Stimulated activated effector memory CD8-positive, alpha-beta T cell treated with anti-CD3 and anti-CD28 coated beads, Interleukin-12 subunit alpha, Interleukin-12 subunit beta, amount 100 ng/mL, for 72 hours (primary cell): ENCODE measurements at regions not wholly inside any gene's neighbourhood (a gene's known extent, or its start where the extent isn't known, plus 50 kb on each side); places are given as distances from the start of the nearest gene placed in this dataset.
"Not testable (repeated sequence)": the region's sequence is repeated elsewhere in the genome, so short reads cannot be mapped to it uniquely, and the experiment has no call there.

Experiments
- ATAC-seq: fragments of 150-1000 bp; cut with Tn5 transposase; 2 replicates; pipeline ENCODE4 v1.10.0; 2021
- DNase-seq, 2 donors: peaks; one replicate each; pipeline ENCODE4 v3.0.0; 2021 to 2022; ENCODE audit warnings: low spot score in 2 of 2
- H3K27ac Mint-ChIP-seq: one replicate; pipeline ENCODE4 v1.8.0; 2022; ENCODE audit warnings: mild to moderate bottlenecking, mixed read lengths
- H3K36me3 Mint-ChIP-seq: one replicate; pipeline ENCODE4 v1.8.0; 2022; ENCODE audit warnings: mild to moderate bottlenecking, mixed read lengths
- H3K4me1 Mint-ChIP-seq: one replicate; pipeline ENCODE4 v1.8.0; 2022; ENCODE audit warnings: mixed read lengths
- H3K4me3 Mint-ChIP-seq: one replicate; pipeline ENCODE4 v1.8.0; 2022; ENCODE audit warnings: mild to moderate bottlenecking, mixed read lengths
- H3K9me3 Mint-ChIP-seq: one replicate; pipeline ENCODE4 v1.8.0; 2022; ENCODE audit warnings: mixed read lengths

GRCh38 chrX:39689376-39690104, 408.2 kb downstream of the BCOR start:
- no peak overlapping the region for H3K27ac Mint-ChIP-seq
- H3K4me1 Mint-ChIP-seq: no peaks in the 10 kb centered on the region
- no peak for ATAC-seq
- no peaks in the 10 kb centered on the region for H3K36me3 Mint-ChIP-seq
- H3K4me3 Mint-ChIP-seq: no peak overlapping the region
- no peaks in the 10 kb centered on the region for H3K9me3 Mint-ChIP-seq
- DNase-seq: no peak

GRCh38 chrX:39690541-39691415, 407.0 kb downstream of the BCOR start:
- Mint-ChIP-seq H3K27ac (no peak overlapping the region), H3K9me3 (no peaks in the 10 kb centered on the region), H3K36me3 (no peaks in the 10 kb centered on the region), H3K4me1 (no peaks in the 10 kb centered on the region), H3K4me3 (no peak overlapping the region)
- DNase-seq: no peak
- no peak for ATAC-seq

GRCh38 chrX:39691724-39692123, 406.0 kb downstream of the BCOR start:
- H3K4me3 Mint-ChIP-seq: no peak overlapping the region
- H3K36me3 Mint-ChIP-seq: no peaks in the 10 kb centered on the region
- ATAC-seq (no peak), DNase-seq (no peak)
- no peaks in the 10 kb centered on the region for H3K4me1 Mint-ChIP-seq
- H3K9me3 Mint-ChIP-seq: no peaks in the 10 kb centered on the region
- H3K27ac Mint-ChIP-seq: no peak overlapping the region

- H3K27ac Mint-ChIP-seq: no peak overlapping the region
- no peaks in the 10 kb centered on the region for H3K9me3 Mint-ChIP-seq
- no peaks in the 10 kb centered on the region for H3K4me1 Mint-ChIP-seq
- no peak for ATAC-seq
- no peaks in the 10 kb centered on the region for H3K36me3 Mint-ChIP-seq
- no peak overlapping the region for H3K4me3 Mint-ChIP-seq
- no peak for DNase-seq
These were observed 405.0 kb downstream of the BCOR start for GRCh38 chrX:39692796-39693195.

GRCh38 chrX:39693298-39693697, 404.5 kb downstream of the BCOR start:
- Mint-ChIP-seq H3K27ac (no peak overlapping the region), H3K4me3 (no peak overlapping the region), H3K4me1 (no peaks in the 10 kb centered on the region), H3K36me3 (no peaks in the 10 kb centered on the region), H3K9me3 (no peaks in the 10 kb centered on the region)
- no peak for DNase-seq
- ATAC-seq: no peak

GRCh38 chrX:39702636-39703035, 395.1 kb downstream of the BCOR start:
- not testable (repeated sequence) for H3K4me1 Mint-ChIP-seq, H3K4me3 Mint-ChIP-seq, DNase-seq, H3K9me3 Mint-ChIP-seq, ATAC-seq, H3K36me3 Mint-ChIP-seq, H3K27ac Mint-ChIP-seq

GRCh38 chrX:39703307-39703706, 394.5 kb downstream of the BCOR start:
- Mint-ChIP-seq H3K27ac (no peak overlapping the region), H3K36me3 (no peaks in the 10 kb centered on the region), H3K9me3 (no peaks in the 10 kb centered on the region), H3K4me1 (no peaks in the 10 kb centered on the region), H3K4me3 (no peak overlapping the region)
- no peak for DNase-seq
- ATAC-seq: no peak

- Mint-ChIP-seq H3K27ac (no peak overlapping the region), H3K4me3 (no peak overlapping the region), H3K36me3 (no peaks in the 10 kb centered on the region), H3K4me1 (no peaks in the 10 kb centered on the region), H3K9me3 (no peaks in the 10 kb centered on the region)
- ATAC-seq (no peak), DNase-seq (no peak)
These were observed 393.2 kb downstream of the BCOR start for GRCh38 chrX:39704590-39704989.

- H3K9me3 Mint-ChIP-seq: no peaks in the 10 kb centered on the region
- H3K4me3 Mint-ChIP-seq: no peak overlapping the region
- ATAC-seq: no peak
- no peaks in the 10 kb centered on the region for H3K4me1 Mint-ChIP-seq
- H3K36me3 Mint-ChIP-seq: no peaks in the 10 kb centered on the region
- no peak overlapping the region for H3K27ac Mint-ChIP-seq
- DNase-seq: no peak
These were observed 392.5 kb downstream of the BCOR start for GRCh38 chrX:39705290-39705689.

- H3K36me3 Mint-ChIP-seq: no peaks in the 10 kb centered on the region
- H3K4me1 Mint-ChIP-seq: no peaks in the 10 kb centered on the region
- DNase-seq (no peak), ATAC-seq (no peak)
- no peaks in the 10 kb centered on the region for H3K9me3 Mint-ChIP-seq
- H3K27ac Mint-ChIP-seq: no peak overlapping the region
- H3K4me3 Mint-ChIP-seq: no peak overlapping the region
These were observed 388.4 kb downstream of the BCOR start for GRCh38 chrX:39709364-39709763.

GRCh38 chrX:39709812-39710211, 387.9 kb downstream of the BCOR start:
- no peak for ATAC-seq
- Mint-ChIP-seq H3K4me1 (no peaks in the 10 kb centered on the region), H3K27ac (no peak overlapping the region), H3K4me3 (no peak overlapping the region), H3K36me3 (no peaks in the 10 kb centered on the region), H3K9me3 (no peaks in the 10 kb centered on the region)
- no peak for DNase-seq

- H3K9me3 Mint-ChIP-seq: no peaks in the 10 kb centered on the region
- ATAC-seq (no peak), DNase-seq (no peak)
- no peaks in the 10 kb centered on the region for H3K36me3 Mint-ChIP-seq
- no peak overlapping the region for H3K4me3 Mint-ChIP-seq
- no peak overlapping the region for H3K27ac Mint-ChIP-seq
- no peaks in the 10 kb centered on the region for H3K4me1 Mint-ChIP-seq
These were observed 387.0 kb downstream of the BCOR start for GRCh38 chrX:39710776-39711175.

- H3K36me3 Mint-ChIP-seq: no peaks in the 10 kb centered on the region
- ATAC-seq (no peak), DNase-seq (no peak)
- H3K27ac Mint-ChIP-seq: no peak overlapping the region
- no peaks in the 10 kb centered on the region for H3K9me3 Mint-ChIP-seq
- H3K4me3 Mint-ChIP-seq: no peak overlapping the region
- no peaks in the 10 kb centered on the region for H3K4me1 Mint-ChIP-seq
These were observed 383.3 kb downstream of the BCOR start for GRCh38 chrX:39714471-39714870.

- H3K27ac Mint-ChIP-seq: no peak overlapping the region
- no peaks in the 10 kb centered on the region for H3K4me1 Mint-ChIP-seq
- no peak overlapping the region for H3K4me3 Mint-ChIP-seq
These were observed 381.4 kb downstream of the BCOR start for GRCh38 chrX:39716401-39716800.

GRCh38 chrX:39716802-39717540, 380.8 kb downstream of the BCOR start:
- no peak for ATAC-seq

More at GRCh38 chrX:39716401-39716800, 381.4 kb downstream of the BCOR start:
- no peaks in the 10 kb centered on the region for H3K9me3 Mint-ChIP-seq
- no peak for DNase-seq
- H3K36me3 Mint-ChIP-seq: no peaks in the 10 kb centered on the region
- no peak for ATAC-seq

More at GRCh38 chrX:39716802-39717540, 380.8 kb downstream of the BCOR start:
- Mint-ChIP-seq H3K27ac (no peak overlapping the region), H3K9me3 (no peaks in the 10 kb centered on the region), H3K4me1 (no peaks in the 10 kb centered on the region), H3K36me3 (no peaks in the 10 kb centered on the region), H3K4me3 (no peak overlapping the region)
- DNase-seq: no peak
